Fibroblast of mammary gland (primary cell): ENCODE measurements at regions not wholly inside any gene's neighbourhood (a gene's known extent, or its start where the extent isn't known, plus 50 kb on each side); places are given as distances from the start of the nearest gene placed in this dataset.

Experiments
- DNase-seq: peaks from one replicate; pipeline ENCODE4 v3.0.0-alpha.2; 2010; ENCODE audit warnings: low read depth
- H3K4me3 ChIP-seq: 2 replicates; pipeline ENCODE4 v1.5.1; 2011; ENCODE audit warnings: low read depth, mild to moderate bottlenecking, low read length, moderate library complexity; ENCODE audit not compliant: control insufficient read depth
- TF ChIP-seq, protein P1 (sequence below): conservative IDR thresholded peaks from 2 replicates; pipeline ENCODE4 v1.5.1; 2011; ENCODE audit warnings: low read depth, low read length, inconsistent platforms; ENCODE audit not compliant: control insufficient read depth, insufficient read depth

GRCh38 chr5:3531320-3531986 lies 64.2 kb upstream of the IRX1 start:
- TF ChIP-seq, protein P1, sequence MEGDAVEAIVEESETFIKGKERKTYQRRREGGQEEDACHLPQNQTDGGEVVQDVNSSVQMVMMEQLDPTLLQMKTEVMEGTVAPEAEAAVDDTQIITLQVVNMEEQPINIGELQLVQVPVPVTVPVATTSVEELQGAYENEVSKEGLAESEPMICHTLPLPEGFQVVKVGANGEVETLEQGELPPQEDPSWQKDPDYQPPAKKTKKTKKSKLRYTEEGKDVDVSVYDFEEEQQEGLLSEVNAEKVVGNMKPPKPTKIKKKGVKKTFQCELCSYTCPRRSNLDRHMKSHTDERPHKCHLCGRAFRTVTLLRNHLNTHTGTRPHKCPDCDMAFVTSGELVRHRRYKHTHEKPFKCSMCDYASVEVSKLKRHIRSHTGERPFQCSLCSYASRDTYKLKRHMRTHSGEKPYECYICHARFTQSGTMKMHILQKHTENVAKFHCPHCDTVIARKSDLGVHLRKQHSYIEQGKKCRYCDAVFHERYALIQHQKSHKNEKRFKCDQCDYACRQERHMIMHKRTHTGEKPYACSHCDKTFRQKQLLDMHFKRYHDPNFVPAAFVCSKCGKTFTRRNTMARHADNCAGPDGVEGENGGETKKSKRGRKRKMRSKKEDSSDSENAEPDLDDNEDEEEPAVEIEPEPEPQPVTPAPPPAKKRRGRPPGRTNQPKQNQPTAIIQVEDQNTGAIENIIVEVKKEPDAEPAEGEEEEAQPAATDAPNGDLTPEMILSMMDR: no peak
- no peak for DNase-seq
- no peak overlapping the region for H3K4me3 ChIP-seq

GRCh38 chr5:3530251-3530650 lies 65.4 kb upstream of the IRX1 start:
- no peak for DNase-seq
- TF ChIP-seq, protein P1: no peak
- H3K4me3 ChIP-seq: no peak overlapping the region

DNA sequence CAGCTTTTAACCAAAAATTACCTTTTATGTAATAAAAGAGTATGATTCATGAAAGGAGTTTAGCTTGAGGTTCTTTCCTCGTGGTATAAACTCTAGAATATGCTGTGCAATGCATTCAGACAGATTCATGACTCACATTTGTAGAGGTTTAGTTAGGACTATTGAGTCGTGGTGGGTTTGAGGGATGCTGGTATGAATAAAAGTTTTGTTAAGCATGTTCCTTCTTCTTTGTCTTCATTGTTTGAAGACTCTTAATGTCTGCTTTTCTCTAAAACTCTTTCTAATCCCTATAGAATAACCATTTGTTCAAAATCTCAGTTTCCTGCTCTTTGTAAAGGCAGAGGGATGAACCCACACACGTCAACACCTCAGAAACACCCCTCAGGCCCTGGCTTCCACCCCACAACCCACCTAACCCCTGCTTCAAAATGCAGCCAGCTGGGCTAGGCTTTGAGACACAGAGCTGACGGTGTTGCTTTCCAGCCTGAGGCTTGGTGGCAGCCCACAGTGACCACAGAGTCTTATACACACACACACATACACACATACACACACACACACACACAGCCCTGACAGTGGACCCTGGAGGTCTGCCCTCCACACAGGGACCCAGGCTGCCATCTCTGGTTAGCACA lies 69.0 kb upstream of the IRX1 start:
- no peak overlapping the region for H3K4me3 ChIP-seq
- TF ChIP-seq, protein P1: no peak
- DNase-seq: no peak

DNA sequence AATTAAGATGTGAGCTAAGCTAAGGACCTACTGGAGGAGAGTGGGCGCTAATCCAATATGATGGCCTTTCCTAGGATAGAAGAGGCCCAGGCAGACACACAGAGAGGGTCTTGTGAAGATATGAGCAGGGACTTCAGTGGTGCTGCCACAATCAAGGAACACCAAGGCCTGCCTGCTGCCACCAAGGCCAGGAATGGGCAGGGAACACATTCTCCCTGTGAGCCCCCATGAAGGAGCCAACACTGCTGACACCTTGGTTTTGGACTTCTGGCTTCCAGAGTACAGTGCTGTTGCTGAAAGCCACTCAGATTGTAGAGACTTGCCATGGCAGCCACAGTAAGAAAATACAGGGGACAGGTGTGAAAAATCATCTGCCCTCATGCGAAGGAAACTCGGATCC lies 73.1 kb upstream of the IRX1 start:
- no peak overlapping the region for H3K4me3 ChIP-seq
- DNase-seq: no peak
- TF ChIP-seq, protein P1: no peak

GRCh38 chr5:3518576-3518975 lies 77.1 kb upstream of the IRX1 start:
- DNase-seq: no peak
- TF ChIP-seq, protein P1: no peak
- H3K4me3 ChIP-seq: no peak overlapping the region

DNA sequence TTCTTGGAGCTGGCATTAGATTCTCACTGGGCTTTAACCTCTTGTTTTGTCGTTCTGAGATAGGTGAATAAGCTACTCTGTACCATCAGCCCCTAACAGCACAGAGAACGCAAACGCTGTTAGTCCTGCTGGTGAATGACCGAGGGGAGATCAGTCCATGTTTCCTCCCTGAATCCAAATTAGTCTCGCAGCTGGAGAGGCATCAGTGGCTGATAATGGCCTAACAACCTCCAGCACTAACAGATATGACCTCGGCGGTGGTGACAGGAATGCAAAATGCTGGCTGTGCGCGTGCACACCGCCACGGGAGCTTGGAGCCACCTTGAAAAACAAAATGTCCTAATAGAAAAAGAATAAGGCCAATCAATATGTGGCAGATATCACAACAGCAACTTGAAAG lies 77.6 kb upstream of the IRX1 start:
- no peak for DNase-seq
- no peak overlapping the region for H3K4me3 ChIP-seq
- TF ChIP-seq, protein P1: no peak
